ENCODE measurements at regions not wholly inside any gene's neighbourhood (a gene's known extent, or its start where the extent isn't known, plus 50 kb on each side); places are given as distances from the start of the nearest gene placed in this dataset.

- Histone ChIP-seq H2BK12ac (ENCODE audit: insufficient read length, low read depth, low read length) (no peak overlapping the region), H3K23me2 (ENCODE audit: insufficient read length, low read depth, low read length, poor library complexity, severe bottlenecking) (no peaks in the 10 kb centered on the region), H4K5ac (ENCODE audit: insufficient read length, low read depth, low read length) (no peak overlapping the region), H3K79me2 (ENCODE audit: insufficient read depth, low read length) (no peaks in the 10 kb centered on the region), H3K4me1 (ENCODE audit: insufficient read depth, low read length) (no peaks in the 10 kb centered on the region), H3K27ac (ENCODE audit: insufficient read length, low read depth, low read length) (no peak overlapping the region), H3K27me3 (ENCODE audit: insufficient read depth, low read length) (no peaks in the 10 kb centered on the region), H3K79me1 (ENCODE audit: insufficient read depth, low read depth, low read length, poor library complexity, severe bottlenecking) (no peaks in the 10 kb centered on the region), H4K91ac (ENCODE audit: insufficient read length, low read depth, low read length) (no peak overlapping the region), H2BK20ac (ENCODE audit: low read depth, low read length, poor library complexity, severe bottlenecking) (no peak overlapping the region), H3K4me2 (ENCODE audit: insufficient read depth, insufficient read length, low read length) (no peak overlapping the region), H3K4ac (ENCODE audit: low read depth, low read length) (no peak overlapping the region), H4K20me1 (ENCODE audit: control insufficient read depth, insufficient read depth, insufficient read length) (no peaks in the 10 kb centered on the region), H3K56ac (ENCODE audit: insufficient read length, low read depth, low read length) (no peak overlapping the region), H3K23ac (ENCODE audit: insufficient read length, low read depth, low read length) (no peak overlapping the region), H2BK5ac (ENCODE audit: insufficient read length, low read length) (no peak overlapping the region), H2AFZ (ENCODE audit: low read length) (no peak overlapping the region), H4K8ac (replicated peaks; ENCODE audit: insufficient read length, low read depth, low read length) (no peak overlapping the region), H2BK15ac (ENCODE audit: low read depth, low read length) (no peak overlapping the region), H3K14ac (ENCODE audit: insufficient read depth, low read length) (no peak overlapping the region), H2BK120ac (ENCODE audit: low read depth, low read length, poor library complexity, severe bottlenecking) (no peak overlapping the region), H3K18ac (ENCODE audit: insufficient read length, low read depth, low read length) (no peak overlapping the region), H2AK5ac (ENCODE audit: insufficient read length, low read length) (no peak overlapping the region), H3K9ac (ENCODE audit: extremely low read depth, insufficient read length, low read length) (no peak overlapping the region), H3K9me3 (ENCODE audit: control insufficient read depth, low read depth, low read length) (no peaks in the 10 kb centered on the region), H3T11ph (ENCODE audit: low read length) (no peak overlapping the region)
- no peak for DNase-seq
- H3K36me3 Mint-ChIP-seq (ENCODE audit: insufficient read depth in 1 of 3, low read depth in 3 of 3): no peaks in the 10 kb centered on the region
- no peaks in the 10 kb centered on the region for H3K27me3 Mint-ChIP-seq (ENCODE audit: low read depth)
- 0 out of 7 replicates have a peak overlapping the region, but pooled peaks of 1 of the 3 experiments have one; percentile 13 for H3K27ac Mint-ChIP-seq
- WGBS (ENCODE audit: extremely low coverage, insufficient read length, low lambda C conversion rate): no CpG with 5 or more reads among the region's 1 CpG
- H3K9me3 Mint-ChIP-seq: no peaks in the 10 kb centered on the region
- H3K4me1 Mint-ChIP-seq: peaks cover 3 to 14% of the 10 kb centered on the region in 2 experiments; a peak in 3 of 4 replicates
- no peak for TF ChIP-seq CTCF (conservative IDR thresholded peaks at IDR 0.05)
- no peak overlapping the region for H3K4me3 Mint-ChIP-seq
Measured at GRCh38 chr3:144055604-144056003, 84.0 kb downstream of the DIPK2A start.

Measured in H9 (cell line).